SK-N-MC (cell line): ENCODE measurements at regions not wholly inside any gene's neighbourhood (a gene's known extent, or its start where the extent isn't known, plus 50 kb on each side); places are given as distances from the start of the nearest gene placed in this dataset.

Experiments used
- EZH2 ChIP-seq: fragments of 200-600 bp; sonication (generic); IDR thresholded peaks from one replicate; pipeline ENCODE4 v1.6.1; 2017; ENCODE audit warnings: antibody characterized with exemption
- FOXP2 ChIP-seq: optimal IDR thresholded peaks from 2 replicates; pipeline ENCODE3; 2011; ENCODE audit warnings: mild to moderate bottlenecking, moderate library complexity; ENCODE audit not compliant: insufficient read depth; ENCODE audit errors: extremely low read length, control extremely low read depth
- POLR2AphosphoS5 ChIP-seq: IDR thresholded peaks from 2 replicates; pipeline ENCODE4 v1.6.1; 2012; ENCODE audit warnings: mild to moderate bottlenecking, low read depth, low read length, borderline replicate concordance

DNA sequence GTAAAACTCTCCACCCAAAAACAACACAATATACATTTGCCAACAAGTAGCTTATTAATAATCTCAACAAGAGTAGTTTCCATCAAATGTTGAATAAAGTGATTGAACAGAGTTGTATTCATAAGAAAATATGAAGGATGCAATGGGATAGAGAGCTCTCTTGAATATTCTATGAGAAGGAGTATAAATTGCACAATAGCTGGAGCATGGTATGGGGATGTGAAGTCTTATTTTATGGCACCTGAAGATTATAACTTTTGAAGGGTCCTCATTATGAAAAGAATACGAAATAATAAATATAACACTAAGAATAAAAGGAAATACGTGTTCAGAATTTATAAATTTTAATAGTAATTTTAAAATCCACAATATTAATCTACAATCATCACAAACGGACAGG is 1415.1 kb downstream of the KCNT2 start:
- no peak for TF ChIP-seq EZH2
- TF ChIP-seq POLR2AphosphoS5, result no peak
- no peak for TF ChIP-seq FOXP2
